Embryonic facial prominence (tissue), 1 donor: ENCODE measurements at regions not wholly inside any gene's neighbourhood (a gene's known extent, or its start where the extent isn't known, plus 50 kb on each side); places are given as distances from the start of the nearest gene placed in this dataset.
"Not testable (repeated sequence)": the region's sequence is repeated elsewhere in the genome, so short reads cannot be mapped to it uniquely, and the experiment has no call there.

Source experiments
- DNase-seq: peaks from one replicate; pipeline ENCODE4 v3.0.0-alpha.2; 2016; ENCODE audit errors: extremely low spot score

DNA sequence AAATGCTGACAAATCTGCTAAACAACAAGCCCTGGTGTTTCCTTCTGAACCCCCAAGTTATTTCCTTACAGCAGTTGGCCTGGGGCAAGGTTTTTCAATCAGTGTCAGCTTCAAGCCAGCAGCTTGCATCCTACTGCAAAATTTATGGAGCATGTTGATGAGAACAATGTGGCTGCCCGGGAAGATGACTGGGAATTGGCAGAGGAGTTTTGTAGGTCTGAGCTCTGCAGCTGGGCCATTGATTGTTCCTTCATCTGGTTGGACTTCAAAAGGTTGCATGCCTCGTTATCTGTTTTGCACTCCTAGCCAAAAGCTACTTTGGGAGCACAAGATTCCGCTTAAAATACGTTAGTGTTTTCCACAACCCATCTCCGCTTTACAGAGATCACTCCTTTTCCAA is 1030.3 kb upstream of the LCORL start:
- DNase-seq = no peak

DNA sequence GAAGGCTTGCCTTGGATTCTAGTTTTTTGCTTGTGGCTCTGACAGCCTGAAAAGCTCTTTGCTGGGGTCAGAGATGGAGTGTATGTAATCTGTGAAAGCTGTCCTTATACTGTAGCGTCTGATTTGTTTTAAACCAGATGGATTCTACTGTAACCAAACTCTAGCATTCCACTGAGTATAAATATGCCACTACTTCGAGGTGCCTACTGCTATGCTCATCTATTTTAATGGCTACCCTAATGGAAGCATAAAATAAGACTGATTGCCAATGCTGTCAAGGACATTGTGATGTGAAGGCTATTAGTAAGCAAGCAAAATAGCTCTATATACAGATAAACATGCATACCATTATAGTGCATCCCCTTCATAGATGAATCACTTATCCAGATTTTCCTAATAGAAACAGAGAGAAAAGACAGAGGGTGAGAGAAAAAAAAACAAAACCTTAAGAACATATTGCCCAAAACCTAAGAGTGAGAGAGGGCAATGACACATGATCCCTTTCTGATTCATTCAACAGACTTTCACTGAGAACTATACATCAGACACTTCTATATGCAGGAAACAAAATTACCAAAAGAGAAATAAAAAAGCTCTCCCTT is 1025.8 kb upstream of the LCORL start:
- no peak for DNase-seq

DNA sequence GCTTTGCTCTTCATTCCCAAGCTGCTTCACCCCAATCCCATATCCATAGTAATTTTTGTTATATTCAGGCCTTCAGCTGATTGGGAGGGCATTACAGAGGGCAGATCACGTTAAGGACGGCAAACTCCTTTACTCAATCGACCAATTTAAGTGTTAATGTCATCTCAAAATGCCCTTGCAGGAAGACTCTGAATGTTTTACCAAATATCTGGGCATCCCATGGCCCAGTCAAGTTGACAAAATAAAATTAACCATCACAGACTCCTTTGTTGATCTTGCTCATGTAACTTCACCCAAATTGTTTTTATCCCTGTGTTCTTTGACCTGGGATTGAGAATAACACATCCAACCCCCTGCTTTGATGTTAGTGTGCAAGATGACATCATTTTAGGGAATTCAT is 1018.3 kb upstream of the LCORL start:
- no peak for DNase-seq

DNA sequence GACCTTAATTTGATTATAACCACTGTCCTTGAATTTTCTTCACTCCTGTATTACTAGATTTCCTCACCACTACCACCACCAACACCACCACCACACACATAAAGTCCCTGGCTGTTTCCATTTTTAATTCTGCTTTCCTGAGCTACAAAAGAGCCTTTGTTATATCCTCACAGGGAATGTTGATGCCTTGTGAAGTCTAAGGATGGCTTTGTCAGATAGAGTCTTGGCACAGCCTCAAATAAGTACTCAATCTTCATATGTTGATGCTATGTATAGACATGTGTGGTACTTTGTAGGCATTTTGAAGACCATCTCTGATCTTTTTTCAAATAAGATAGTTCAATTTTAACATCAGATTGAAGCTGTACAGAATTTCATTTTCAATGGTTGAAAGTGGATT is 1016.7 kb upstream of the LCORL start:
- no peak for DNase-seq

DNA sequence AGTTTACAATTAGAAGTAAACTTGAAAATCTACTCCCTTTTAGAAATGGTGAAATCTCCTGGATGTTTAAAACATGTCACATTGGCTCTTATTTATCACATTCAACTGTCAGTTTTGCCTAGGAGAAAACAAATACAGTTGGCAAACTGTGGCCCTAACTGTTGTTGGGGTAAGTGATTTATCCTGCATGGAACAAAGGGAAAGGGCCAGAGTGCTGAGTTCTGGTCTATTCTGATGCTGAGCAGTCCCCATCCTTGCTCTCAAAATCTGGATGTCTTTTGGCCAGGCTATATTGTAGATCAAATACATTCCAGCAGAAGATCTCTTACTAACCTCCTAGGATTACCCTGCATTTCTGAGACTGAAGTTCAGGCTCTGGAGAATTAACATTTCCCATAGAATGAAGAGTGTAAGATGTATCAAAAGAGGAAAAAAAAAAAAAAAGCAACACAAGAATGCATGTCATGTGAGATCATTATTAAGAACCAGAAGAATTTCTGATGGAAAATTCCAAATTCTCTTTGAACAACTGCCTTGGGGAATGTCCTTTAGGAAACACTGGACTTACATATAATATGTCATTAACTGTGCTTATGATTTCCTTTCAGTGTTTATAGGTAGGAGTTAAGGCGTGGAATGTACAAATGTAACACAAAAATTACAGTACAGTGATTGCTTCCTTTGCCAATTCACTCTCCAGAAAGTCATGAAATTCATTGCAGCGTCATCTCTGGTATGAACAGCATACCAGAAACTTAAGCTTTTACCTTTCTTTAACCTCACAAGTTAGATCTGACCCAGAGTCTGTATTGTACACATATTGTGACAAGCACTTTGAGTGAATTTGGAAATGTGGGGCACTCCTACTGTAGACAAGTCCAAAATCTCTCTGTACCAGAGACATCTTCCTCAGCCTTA is 1012.5 kb upstream of the LCORL start:
- DNase-seq = no peak

DNA sequence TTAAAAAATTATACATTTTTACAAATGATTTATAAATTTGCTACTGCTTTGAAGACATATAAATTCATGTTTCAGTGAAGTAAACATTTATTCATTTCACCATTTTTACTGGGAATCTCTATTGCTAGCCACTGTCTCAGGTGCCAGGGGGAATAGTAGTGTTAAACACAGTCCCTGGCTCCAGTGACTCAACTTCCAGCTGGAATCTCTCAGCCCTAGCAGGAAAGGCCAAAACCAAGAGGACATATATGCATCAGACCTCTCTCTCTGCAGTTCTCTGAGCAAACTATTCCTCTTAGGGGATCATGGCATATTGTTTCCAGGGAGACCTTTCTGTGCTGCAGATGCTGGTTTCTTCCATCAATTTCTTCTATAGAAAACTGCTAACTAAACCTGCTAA is 1009.0 kb upstream of the LCORL start:
- DNase-seq = no peak

DNA sequence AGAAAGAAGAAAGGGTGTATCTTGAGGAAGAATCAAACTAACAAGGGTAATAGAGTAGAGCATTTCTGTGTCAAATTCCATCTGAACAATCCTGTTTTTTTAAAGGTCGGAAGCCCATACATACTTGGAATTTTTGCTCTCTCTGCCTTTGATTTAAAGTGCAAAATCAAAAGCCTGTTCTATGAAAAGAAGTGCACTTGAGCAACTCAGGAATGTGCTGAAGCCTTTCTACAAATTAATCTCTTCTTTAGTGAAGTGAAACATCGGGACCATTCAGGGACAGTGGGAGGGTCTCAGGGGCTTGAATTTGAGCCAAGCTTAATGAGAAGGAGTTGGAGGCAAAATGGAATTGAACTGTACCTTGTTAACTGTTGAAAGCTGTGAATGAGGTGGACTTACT is 1008.5 kb upstream of the LCORL start:
- no peak for DNase-seq

DNA sequence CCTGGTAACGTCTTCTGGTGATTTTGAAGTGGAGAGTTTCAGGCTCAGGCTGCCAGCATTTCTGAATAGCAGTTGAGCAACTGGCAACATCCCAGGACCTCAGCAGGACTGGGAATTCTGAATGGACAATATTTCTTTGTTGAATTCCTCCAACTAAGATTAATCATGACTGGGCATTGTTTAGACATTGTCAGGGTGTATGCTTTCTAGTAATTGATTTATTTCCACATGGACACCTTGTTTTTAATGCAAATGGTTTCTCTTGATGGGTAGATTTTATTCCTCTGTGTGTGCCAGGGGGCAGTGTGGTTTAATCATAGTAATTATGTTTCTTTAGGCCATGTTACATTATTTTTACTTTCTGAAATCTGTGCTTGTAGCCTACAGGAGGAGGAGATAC is 1004.7 kb upstream of the LCORL start:
- DNase-seq = no peak

DNA sequence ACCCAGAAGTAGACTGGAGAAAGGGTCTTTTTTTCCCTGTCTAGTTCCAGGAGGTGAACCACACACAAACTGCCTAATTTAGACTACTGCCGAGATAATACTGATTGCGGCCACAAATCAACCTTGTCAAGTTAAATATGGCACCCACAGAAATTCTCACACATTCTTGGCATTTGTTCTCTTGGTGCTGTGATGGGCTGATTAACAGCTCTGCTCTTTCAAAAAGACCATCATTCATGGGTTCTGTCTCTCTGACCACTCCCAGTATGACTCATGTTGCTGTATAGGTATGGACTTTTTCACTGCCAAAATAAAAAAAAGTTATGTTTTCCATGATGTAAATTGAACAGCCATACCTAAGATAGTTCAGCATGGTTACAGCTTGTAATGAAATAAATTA is 1003.5 kb upstream of the LCORL start:
- no peak for DNase-seq

DNA sequence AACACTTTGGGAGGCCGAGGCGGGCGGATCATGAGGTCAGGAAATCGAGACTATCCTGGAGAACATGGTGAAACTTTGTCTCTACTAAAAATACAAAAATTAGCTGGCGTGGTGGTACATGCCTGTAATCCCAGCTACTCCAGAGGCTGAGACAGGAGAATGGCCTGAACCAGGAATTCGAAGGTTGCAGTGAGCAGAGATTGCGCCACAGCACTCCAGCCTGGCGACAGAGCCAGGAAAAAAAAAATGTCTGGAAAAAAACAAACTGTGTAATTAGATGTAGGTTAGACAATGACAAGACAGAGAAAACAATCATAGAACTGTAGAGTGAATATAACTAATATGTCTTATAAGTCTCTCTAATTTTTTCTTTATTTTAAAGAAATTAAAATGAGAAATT is 1002.5 kb upstream of the LCORL start:
- no peak for DNase-seq

DNA sequence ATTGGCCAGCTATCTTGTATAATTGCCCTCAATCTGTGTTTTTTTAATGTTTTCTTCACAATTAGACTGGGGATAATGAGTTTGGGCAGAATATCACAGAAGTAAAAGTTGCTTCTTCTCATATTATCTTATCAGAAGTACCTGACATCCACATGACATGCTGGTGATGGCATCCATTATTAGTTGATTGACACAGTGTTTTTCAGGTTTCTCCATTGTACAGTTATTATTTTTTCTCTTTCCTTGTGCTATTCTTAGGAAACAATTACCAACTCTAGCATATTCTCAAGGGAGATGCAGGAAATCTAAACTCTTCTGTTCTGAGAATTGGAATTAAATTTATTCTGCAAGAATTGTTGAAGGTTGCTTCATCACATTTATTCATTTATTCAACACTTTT is 1000.1 kb upstream of the LCORL start:
- DNase-seq = no peak

DNA sequence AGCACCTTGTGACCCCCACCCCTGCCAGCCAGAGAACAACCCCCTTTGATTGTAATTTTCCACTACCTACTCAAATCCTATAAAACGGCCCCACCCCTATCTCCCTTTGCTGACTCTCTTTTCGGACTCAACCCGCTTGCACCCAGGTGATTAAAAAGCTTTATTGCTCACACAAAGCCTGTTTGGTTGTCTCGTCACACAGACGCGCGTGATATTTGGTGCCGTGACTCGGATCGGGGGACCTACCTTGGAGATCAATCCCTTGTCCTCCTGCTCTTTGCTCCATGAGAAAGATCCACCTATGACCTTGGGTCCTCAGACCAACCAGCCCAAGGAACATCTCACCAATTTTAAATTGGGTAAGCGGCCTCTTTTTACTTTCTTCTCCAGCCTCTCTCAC is 995.0 kb upstream of the LCORL start:
- DNase-seq = not testable (repeated sequence)

DNA sequence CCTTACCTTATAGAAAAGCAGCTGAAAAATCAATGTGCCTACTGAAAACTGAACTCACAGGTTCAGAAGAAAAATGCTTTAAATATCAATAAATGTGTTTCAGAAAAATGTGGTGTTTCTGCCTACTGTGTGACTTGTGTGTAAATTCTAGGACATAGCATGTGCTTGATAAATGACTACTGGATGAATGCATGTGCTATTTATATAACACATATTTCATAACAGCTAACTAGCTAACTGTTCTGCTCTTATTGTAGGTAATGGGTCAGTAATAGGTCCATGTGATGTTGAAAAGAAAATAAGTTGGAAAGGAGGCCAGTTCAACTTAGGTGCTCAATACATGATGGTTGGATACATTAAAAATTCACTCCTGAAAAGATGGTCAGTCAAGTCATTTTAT is 993.0 kb upstream of the LCORL start:
- no peak for DNase-seq

DNA sequence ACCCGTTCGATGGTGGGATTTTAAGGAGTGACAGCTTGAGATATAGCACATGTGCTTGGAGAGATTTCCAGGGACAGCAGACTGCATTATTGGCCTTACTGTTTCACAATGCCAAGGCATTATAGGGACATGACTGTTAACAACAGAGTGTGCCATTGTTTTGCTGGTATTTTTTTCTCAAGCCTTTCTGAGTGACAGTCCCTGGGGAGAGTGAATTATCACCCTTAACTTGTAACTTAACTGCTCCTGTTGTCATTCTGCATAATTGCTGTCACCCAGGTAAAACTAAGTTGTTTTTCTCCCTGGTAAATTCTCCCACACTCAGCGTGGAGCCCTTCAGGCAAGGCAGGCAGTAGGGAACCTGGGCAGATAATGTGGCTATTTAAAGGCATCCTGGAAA is 989.2 kb upstream of the LCORL start:
- no peak for DNase-seq

DNA sequence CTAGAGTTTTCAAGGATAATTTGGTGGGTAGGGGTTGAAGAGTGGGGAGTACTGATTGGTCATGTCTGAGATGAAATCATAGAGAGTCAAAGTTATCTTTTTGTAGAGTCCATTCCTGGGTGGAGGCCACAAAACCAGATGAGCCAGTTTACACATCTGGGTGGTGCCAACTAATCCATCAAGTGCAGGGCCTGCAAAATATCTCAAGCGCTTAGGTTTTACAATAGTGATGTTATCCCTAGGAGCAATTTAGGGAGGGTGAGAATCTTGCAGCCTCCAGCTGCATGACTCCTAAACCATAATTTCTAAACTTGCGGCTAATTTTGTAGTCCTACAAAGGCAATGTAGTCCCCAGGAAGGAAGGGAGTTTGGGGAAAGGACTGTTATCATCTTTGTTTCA is 988.3 kb upstream of the LCORL start:
- no peak for DNase-seq

DNA sequence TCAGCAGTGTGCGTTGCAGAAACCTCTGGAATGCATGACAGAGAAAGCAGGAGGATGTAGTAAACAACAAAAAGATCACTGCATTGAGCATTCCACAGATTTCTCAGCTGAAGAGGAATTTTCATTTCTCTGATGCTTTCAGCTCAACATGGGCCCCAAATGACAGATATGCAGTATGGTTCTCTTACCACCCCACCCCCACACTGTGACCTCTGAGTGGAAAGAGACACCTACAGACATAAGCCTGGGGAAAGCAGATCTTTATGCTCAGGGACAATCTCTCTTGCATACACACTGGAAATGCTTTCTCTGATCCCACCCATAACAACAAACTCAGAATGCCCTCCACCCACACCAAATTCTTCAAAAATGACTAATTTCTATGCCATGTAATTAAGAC is 983.7 kb upstream of the LCORL start:
- no peak for DNase-seq

DNA sequence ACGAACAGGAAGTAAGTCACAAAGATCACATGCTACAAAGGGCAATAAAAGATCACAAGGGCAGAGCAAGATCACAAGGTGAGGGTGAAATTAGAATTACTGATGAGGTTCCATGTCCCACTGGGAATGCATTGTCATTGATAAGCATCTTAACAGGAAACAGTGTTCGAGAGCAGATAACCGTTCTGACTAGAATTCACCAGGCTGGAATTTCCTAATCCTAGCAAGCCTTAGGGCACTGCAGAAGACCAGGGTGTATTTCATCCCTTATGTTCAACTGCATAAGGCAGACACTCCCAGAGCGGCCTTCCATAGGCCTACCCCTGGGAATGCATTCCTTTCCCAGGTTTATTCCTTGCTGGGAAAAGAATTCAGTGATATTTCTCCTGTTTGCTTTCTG is 980.6 kb upstream of the LCORL start:
- no peak for DNase-seq

DNA sequence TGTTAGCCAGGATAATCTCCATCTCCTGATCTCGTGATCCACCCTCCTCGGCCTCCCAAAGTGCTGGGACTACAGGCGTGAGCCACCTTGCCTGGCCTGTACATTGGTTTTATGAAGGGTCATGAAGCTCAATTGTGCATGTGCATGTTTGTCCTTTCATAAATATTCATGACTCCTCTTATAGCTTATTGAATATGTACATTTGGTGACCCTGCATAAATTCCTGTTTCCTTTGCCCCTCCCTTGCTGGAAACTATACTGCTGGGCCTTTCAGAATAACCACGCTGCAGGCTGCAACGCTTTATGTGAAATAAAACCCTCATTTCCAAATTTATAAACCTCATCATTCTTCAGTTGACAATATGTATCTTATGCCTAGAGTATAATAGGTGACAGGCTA is 978.0 kb upstream of the LCORL start:
- DNase-seq = no peak

DNA sequence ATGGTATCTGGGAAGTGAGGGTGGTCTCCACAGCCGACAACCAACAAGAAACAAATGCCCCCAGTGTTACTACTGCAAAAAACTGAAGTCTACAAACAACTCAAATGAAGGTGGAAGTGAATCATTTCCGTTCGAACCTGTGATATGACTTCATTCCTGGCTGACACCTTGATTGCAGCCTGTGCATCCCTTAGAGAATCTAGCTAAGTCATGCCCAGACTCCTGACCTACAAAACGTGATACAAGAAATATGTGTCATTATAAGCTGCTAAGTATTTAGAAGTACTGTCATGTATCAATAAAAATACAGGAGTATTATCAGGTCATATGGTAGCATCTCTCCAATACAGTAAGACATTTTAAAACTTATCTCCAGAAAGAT is 959.7 kb upstream of the LCORL start:
- DNase-seq = no peak

DNA sequence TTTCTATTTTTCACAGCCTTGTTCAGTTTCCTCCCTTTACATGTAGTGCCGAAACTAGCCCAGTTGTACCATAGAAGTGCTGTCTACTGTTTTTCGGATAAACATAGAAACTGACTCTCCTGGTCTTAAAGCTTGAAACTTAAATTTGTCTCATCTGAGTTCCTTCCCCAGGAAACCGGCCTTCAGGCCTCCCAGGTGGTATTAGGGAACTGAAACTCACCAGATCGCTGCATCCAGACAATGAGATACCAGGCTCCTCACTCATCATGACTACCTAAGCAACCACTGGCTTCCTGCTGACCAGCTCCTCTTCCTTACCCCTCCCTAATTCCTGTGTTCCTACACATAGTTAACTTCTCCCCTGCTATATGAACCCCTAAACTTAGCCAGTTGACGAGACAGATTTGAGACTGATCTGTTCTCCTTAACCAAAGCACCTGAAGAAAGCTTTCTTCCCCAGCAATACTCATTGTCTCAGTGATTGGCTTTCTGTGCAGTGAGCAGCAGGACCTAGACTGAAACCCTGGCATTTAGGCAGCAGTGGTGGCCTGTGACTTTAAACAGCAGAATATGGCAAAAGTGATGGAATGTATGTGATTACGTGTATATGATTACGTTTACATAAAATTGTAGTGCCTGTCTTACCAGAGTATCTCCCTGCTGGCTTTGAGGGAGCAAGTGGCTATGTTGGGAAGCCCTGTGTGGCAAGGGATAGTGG is 959.1 kb upstream of the LCORL start:
- no peak for DNase-seq

DNA sequence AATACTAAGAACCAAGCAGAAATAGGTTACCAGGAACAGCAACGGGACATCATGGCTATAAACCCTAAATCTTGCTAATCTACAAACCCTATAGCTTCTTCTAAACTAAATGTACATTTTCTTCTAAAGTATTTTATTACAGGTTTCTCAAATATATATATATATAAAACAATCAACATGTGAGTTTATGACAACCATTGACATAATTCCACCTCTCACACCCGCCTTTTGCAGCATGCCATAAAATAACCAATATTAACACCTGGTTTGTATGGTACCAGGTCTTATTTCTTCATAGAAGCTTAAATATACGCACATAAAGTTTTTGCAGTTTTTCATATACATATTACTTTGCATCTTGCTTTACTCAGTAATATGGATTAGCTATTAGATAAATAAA is 955.3 kb upstream of the LCORL start:
- no peak for DNase-seq

DNA sequence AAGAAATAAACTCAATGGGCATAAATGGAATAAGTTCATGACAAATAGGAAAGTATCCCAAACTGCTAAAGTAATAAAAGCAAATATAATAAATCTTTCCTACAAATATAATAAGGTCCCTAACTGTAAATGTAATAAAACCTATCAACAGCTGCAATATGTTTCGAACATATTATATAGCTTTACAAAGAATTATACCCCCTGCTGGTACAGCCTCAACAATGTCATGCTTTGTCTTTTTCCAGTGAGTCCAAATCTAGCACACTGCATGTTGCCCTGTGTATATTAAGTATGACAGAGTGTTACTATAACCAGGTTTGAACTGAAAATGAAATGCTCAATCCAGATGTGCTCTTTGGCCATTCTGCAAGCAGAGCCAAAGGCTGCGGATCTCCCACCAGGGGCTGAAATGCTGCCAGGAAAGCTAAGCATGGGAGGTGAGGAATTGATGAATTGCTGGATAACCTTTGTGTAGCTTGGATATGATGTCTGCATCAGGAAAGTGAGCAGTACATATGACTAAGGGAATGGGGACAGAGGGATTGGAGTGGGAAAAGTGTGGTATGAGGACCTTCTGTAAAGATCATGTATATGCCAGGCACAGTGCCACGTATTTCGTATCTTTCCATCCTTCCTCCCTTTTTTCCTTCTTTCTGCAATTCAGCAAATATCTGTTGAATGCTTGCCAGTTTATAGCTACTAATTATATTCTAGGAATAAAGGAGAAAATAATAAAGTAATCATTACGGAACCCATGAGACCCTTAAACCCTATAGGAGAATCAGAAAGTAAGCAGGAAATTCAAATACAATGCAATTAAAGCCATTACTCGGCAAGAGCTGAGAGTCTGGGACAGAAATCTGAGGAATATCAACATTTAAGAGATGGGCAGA is 954.6 kb upstream of the LCORL start:
- no peak for DNase-seq
